ENCODE measurements at regions not wholly inside any gene's neighbourhood (a gene's known extent, or its start where the extent isn't known, plus 50 kb on each side); places are given as distances from the start of the nearest gene placed in this dataset.

GRCh38 chr7:84637568-84638338 is 443.2 kb upstream of the SEMA3A start:
- H3K4me3 ChIP-seq (ENCODE audit: low read depth, low read length): no peak overlapping the region
- no peak for TF ChIP-seq CTCF (IDR thresholded peaks at IDR 0.05; ENCODE audit: insufficient read depth, low read depth, low read length)
- peak; percentile 50 for DNase-seq (ENCODE audit: low read depth)

- no peak overlapping the region for H3K4me3 ChIP-seq (ENCODE audit: low read depth, low read length)
- TF ChIP-seq CTCF (IDR thresholded peaks at IDR 0.05; ENCODE audit: insufficient read depth, low read depth, low read length): no peak
- no peak for DNase-seq (ENCODE audit: low read depth)
Observed at GRCh38 chr7:84631913-84632312, 437.3 kb upstream of the SEMA3A start.

GRCh38 chr7:84629640-84630318 is 435.2 kb upstream of the SEMA3A start:
- no peak for DNase-seq (ENCODE audit: low read depth)
- TF ChIP-seq CTCF (IDR thresholded peaks at IDR 0.05; ENCODE audit: insufficient read depth, low read depth, low read length): no peak
- H3K4me3 ChIP-seq (ENCODE audit: low read depth, low read length): no peak overlapping the region

- TF ChIP-seq CTCF (IDR thresholded peaks at IDR 0.05; ENCODE audit: insufficient read depth, low read depth, low read length): no peak
- no peak for DNase-seq (ENCODE audit: low read depth)
- H3K4me3 ChIP-seq (ENCODE audit: low read depth, low read length): no peak overlapping the region
Observed at GRCh38 chr7:84629216-84629615, 434.6 kb upstream of the SEMA3A start.

- DNase-seq (ENCODE audit: low read depth): no peak
- TF ChIP-seq CTCF (IDR thresholded peaks at IDR 0.05; ENCODE audit: insufficient read depth, low read depth, low read length): no peak
- no peak overlapping the region for H3K4me3 ChIP-seq (ENCODE audit: low read depth, low read length)
Observed at GRCh38 chr7:84627250-84627649, 432.7 kb upstream of the SEMA3A start.

GRCh38 chr7:84624927-84625326 is 430.3 kb upstream of the SEMA3A start:
- no peak for DNase-seq (ENCODE audit: low read depth)
- no peak overlapping the region for H3K4me3 ChIP-seq (ENCODE audit: low read depth, low read length)
- TF ChIP-seq CTCF (IDR thresholded peaks at IDR 0.05; ENCODE audit: insufficient read depth, low read depth, low read length): no peak

All from fibroblast of villous mesenchyme (primary cell).